SU-DHL-6 (cell line): ENCODE measurements at regions not wholly inside any gene's neighbourhood (a gene's known extent, or its start where the extent isn't known, plus 50 kb on each side); places are given as distances from the start of the nearest gene placed in this dataset.
"Not testable (repeated sequence)": the region's sequence is repeated elsewhere in the genome, so short reads cannot be mapped to it uniquely, and the experiment has no call there.

Experiments used
- H2AFZ ChIP-seq: fragments of 200-600 bp; sonication (generic); 2 replicates; pipeline ENCODE4 v1.6.1; 2014; ENCODE audit warnings: low read depth, mild to moderate bottlenecking, moderate library complexity, mixed read lengths, antibody characterized with exemption, low read length; ENCODE audit not compliant: severe bottlenecking
- H3F3A ChIP-seq: fragments of 200-600 bp; shearing (Covaris generic); 2 replicates; pipeline ENCODE4 v1.6.0; 2016; ENCODE audit warnings: antibody characterized with exemption, mild to moderate bottlenecking; ENCODE audit not compliant: insufficient read depth
- H3K27ac ChIP-seq: fragments of 200-600 bp; sonication (generic); 2 replicates; pipeline ENCODE4 v1.5.1; 2016; ENCODE audit warnings: low read depth, mild to moderate bottlenecking, low read length, moderate library complexity, mixed read lengths
- H3K27me3 ChIP-seq: fragments of 200-600 bp; sonication (generic), shearing (Covaris generic); 2 replicates; pipeline ENCODE4 v1.6.0; 2014; ENCODE audit warnings: mild to moderate bottlenecking, low read length
- H3K36me3 ChIP-seq: fragments of 200-600 bp; sonication (generic); 2 replicates; pipeline ENCODE4 v1.6.1; 2014; ENCODE audit warnings: mild to moderate bottlenecking, low read length, mixed read lengths
- H3K4me2 ChIP-seq: fragments of 300-600, 200-600 bp; shearing (Covaris generic), sonication (generic); 2 replicates; pipeline ENCODE4 v1.6.0; 2014; ENCODE audit warnings: low read length, low read depth, mild to moderate bottlenecking; ENCODE audit not compliant: poor library complexity, severe bottlenecking
- H3K4me3 ChIP-seq: fragments of 200-600 bp; sonication (generic); 2 replicates; pipeline ENCODE4 v1.5.1; 2014; ENCODE audit warnings: antibody characterized with exemption, low read length, mild to moderate bottlenecking, mixed read lengths; ENCODE audit not compliant: insufficient read depth, poor library complexity, severe bottlenecking
- H3K79me2 ChIP-seq: fragments of 200-600 bp; sonication (generic); 2 replicates; pipeline ENCODE4 v1.6.1; 2014; ENCODE audit warnings: mild to moderate bottlenecking, low read length, moderate library complexity; ENCODE audit not compliant: insufficient read depth
- H3K9ac ChIP-seq: fragments of 200-600 bp; sonication (generic); 2 replicates; pipeline ENCODE4 v1.7.0; 2014; ENCODE audit warnings: mild to moderate bottlenecking, low read length
- H3K9me2 ChIP-seq: fragments of 200-600 bp; sonication (generic); replicated peaks from 2 replicates; pipeline ENCODE4 v1.6.1; 2014; ENCODE audit warnings: low read length; ENCODE audit not compliant: insufficient read depth
- H3K9me3 ChIP-seq: fragments of 200-600 bp; sonication (generic); 2 replicates; pipeline ENCODE4 v1.6.1; 2014; ENCODE audit warnings: low read length, mixed read lengths; ENCODE audit not compliant: insufficient read depth
- H4K20me1 ChIP-seq: fragments of 200-600 bp; sonication (generic); 2 replicates; pipeline ENCODE4 v1.6.1; 2014; ENCODE audit warnings: low read depth, mild to moderate bottlenecking, antibody characterized with exemption, low read length, moderate library complexity, mixed read lengths
- EZH2phosphoT487 ChIP-seq: fragments of 200-600 bp; sonication (generic), shearing (Covaris generic); conservative IDR thresholded peaks from 2 replicates; pipeline ENCODE4 v1.6.1; 2018; ENCODE audit warnings: mild to moderate bottlenecking, antibody characterized with exemption, low read length, moderate library complexity, mixed read lengths
- TF ChIP-seq, protein P1 (sequence below): fragments of 200-600 bp; sonication (generic); IDR thresholded peaks from one replicate; pipeline ENCODE4 v1.5.1; 2017; ENCODE audit warnings: antibody characterized with exemption, mild to moderate bottlenecking, low read length, moderate library complexity; ENCODE audit not compliant: insufficient read depth, poor library complexity, severe bottlenecking

DNA sequence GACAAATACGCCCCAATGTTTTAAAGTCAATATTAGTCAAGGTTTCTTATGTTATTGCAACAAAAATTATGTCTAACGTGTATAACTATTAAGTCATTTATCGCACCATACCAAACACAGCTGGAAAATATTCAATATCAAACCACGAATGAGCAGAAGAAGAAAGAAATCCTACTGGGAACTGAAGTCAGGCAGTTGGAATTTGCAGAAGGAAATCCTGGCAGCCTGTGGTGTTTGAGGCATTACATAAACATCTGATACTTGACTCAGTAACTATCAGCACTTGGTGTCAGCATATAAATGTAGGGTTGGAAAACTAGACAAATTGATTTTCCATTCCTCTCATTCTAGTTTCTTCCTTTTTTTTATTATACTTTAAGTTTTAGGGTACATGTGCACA, 83.4 kb upstream of the NUPR2 start:
- H3K36me3 ChIP-seq: no peaks in the 10 kb centered on the region
- no peaks in the 10 kb centered on the region for H3F3A ChIP-seq
- H3K4me2 ChIP-seq: no peak overlapping the region
- H3K4me3 ChIP-seq: no peak overlapping the region
- H3K79me2 ChIP-seq: no peaks in the 10 kb centered on the region
- no peaks in the 10 kb centered on the region for H3K9me3 ChIP-seq
- no peaks in the 10 kb centered on the region for H3K27me3 ChIP-seq
- TF ChIP-seq, protein P1, sequence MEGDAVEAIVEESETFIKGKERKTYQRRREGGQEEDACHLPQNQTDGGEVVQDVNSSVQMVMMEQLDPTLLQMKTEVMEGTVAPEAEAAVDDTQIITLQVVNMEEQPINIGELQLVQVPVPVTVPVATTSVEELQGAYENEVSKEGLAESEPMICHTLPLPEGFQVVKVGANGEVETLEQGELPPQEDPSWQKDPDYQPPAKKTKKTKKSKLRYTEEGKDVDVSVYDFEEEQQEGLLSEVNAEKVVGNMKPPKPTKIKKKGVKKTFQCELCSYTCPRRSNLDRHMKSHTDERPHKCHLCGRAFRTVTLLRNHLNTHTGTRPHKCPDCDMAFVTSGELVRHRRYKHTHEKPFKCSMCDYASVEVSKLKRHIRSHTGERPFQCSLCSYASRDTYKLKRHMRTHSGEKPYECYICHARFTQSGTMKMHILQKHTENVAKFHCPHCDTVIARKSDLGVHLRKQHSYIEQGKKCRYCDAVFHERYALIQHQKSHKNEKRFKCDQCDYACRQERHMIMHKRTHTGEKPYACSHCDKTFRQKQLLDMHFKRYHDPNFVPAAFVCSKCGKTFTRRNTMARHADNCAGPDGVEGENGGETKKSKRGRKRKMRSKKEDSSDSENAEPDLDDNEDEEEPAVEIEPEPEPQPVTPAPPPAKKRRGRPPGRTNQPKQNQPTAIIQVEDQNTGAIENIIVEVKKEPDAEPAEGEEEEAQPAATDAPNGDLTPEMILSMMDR: no peak
- no peak for TF ChIP-seq EZH2phosphoT487
- H3K9me2 ChIP-seq: peaks cover 3% of the 10 kb centered on the region; the same call in 1 of the 2 replicates
- H3K27ac ChIP-seq: no peak overlapping the region
- H2AFZ ChIP-seq: no peak overlapping the region
- no peak overlapping the region for H3K9ac ChIP-seq
- H4K20me1 ChIP-seq: no peaks in the 10 kb centered on the region

DNA sequence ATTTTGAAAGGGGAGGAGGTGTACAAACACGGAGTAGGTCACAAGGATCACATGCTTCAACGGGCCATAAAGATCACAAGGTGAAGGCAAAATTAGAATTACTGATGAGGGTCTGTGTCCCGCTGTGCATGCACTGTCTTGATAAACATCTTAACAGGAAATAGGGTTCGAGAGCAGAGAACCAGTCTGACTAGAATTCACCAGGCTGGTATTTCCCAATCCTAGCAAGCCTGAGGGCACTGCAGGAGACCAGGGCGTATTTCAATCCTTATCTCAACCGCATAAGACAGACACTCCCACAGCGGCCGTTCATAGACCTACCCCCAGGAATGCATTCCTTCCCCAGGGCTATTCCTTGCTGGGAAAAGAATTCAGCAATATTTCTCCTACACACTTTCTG, 80.0 kb upstream of the NUPR2 start:
- not testable (repeated sequence) for H3K36me3 ChIP-seq, H3K27me3 ChIP-seq, H3K27ac ChIP-seq, H3K9me2 ChIP-seq, H4K20me1 ChIP-seq, H3F3A ChIP-seq, H2AFZ ChIP-seq, H3K9me3 ChIP-seq, H3K9ac ChIP-seq, H3K4me3 ChIP-seq, H3K79me2 ChIP-seq, H3K4me2 ChIP-seq

DNA sequence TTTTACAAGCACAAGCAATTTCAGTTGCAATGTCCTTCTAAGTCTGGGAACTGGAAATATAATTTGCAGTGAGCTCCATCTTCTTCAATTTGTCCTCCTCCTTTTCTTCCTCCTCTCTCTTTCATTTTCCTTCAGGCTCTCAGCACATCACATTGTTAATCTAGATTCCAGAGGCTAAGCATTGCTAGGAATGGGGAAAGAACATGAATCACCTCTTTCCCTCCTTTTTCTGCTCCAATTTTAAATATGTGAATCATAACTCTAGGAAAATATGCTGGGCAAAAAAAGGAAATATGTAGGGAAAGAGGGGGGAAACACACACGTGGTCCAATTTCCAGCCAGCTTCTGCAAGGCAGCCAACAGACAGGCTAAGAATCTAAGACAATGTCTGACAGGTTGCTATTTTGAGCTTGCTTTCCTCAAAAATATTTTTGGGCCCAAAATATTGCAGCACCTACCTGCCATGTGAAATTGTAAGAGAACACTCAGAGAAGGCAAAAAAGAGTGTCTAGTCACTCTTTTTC, 72.7 kb upstream of the NUPR2 start:
- H2AFZ ChIP-seq: no peak overlapping the region
- H3K9ac ChIP-seq: no peak overlapping the region
- no peaks in the 10 kb centered on the region for H3K79me2 ChIP-seq
- no peaks in the 10 kb centered on the region for H3K9me2 ChIP-seq
- H4K20me1 ChIP-seq: no peaks in the 10 kb centered on the region
- no peaks in the 10 kb centered on the region for H3K9me3 ChIP-seq
- H3K27ac ChIP-seq: no peak overlapping the region
- H3F3A ChIP-seq: no peaks in the 10 kb centered on the region
- no peak overlapping the region for H3K4me2 ChIP-seq
- no peaks in the 10 kb centered on the region for H3K36me3 ChIP-seq
- no peak overlapping the region for H3K4me3 ChIP-seq
- H3K27me3 ChIP-seq: no peaks in the 10 kb centered on the region
- no peak for TF ChIP-seq EZH2phosphoT487

DNA sequence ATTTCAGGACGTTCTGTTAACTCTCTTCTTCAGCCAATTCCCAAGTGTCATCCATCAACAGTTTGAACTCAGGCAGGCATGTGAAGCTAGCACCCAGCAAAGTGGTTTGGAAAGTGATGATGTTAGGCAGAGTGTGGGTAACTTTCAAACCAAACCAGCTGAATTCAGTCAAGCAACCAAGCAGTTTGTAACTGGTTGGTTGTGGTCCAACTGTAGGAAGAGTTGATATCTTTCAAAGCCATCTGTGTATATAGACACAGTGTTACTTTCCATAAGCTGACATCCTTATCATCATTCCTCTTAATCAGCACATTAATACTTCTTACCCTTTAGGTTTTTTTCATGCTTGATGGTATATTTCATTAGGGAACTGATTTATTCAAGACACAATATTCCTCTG, 72.2 kb upstream of the NUPR2 start:
- no peaks in the 10 kb centered on the region for H3F3A ChIP-seq
- no peak overlapping the region for H3K4me2 ChIP-seq
- H3K4me3 ChIP-seq: no peak overlapping the region
- no peak for TF ChIP-seq EZH2phosphoT487
- TF ChIP-seq, protein P1: no peak
- H4K20me1 ChIP-seq: no peaks in the 10 kb centered on the region
- no peaks in the 10 kb centered on the region for H3K79me2 ChIP-seq
- H3K9ac ChIP-seq: no peak overlapping the region
- H3K9me2 ChIP-seq: no peaks in the 10 kb centered on the region
- H2AFZ ChIP-seq: no peak overlapping the region
- no peak overlapping the region for H3K27ac ChIP-seq
- no peaks in the 10 kb centered on the region for H3K27me3 ChIP-seq
- no peaks in the 10 kb centered on the region for H3K36me3 ChIP-seq
- H3K9me3 ChIP-seq: no peaks in the 10 kb centered on the region
